Lower leg skin (tissue), 3 donors: ENCODE measurements at regions not wholly inside any gene's neighbourhood (a gene's known extent, or its start where the extent isn't known, plus 50 kb on each side); places are given as distances from the start of the nearest gene placed in this dataset.

ENCODE experiments used
- POLR2A ChIP-seq, 2 donors: fragments of 450-650 bp; IDR thresholded peaks; one replicate each; pipeline ENCODE4 v1.6.1; 2016 to 2017; ENCODE audit warnings: antibody characterized with exemption in 2 of 2, mild to moderate bottlenecking in 1 of 2, moderate library complexity in 1 of 2
- TF ChIP-seq, protein P1 (sequence below), 3 donors: fragments of 450-650 bp; IDR thresholded peaks; one replicate each; pipeline ENCODE4 v1.5.1; 2016; ENCODE audit warnings: antibody characterized with exemption in 3 of 3, mild to moderate bottlenecking in 3 of 3, moderate library complexity in 2 of 3

DNA sequence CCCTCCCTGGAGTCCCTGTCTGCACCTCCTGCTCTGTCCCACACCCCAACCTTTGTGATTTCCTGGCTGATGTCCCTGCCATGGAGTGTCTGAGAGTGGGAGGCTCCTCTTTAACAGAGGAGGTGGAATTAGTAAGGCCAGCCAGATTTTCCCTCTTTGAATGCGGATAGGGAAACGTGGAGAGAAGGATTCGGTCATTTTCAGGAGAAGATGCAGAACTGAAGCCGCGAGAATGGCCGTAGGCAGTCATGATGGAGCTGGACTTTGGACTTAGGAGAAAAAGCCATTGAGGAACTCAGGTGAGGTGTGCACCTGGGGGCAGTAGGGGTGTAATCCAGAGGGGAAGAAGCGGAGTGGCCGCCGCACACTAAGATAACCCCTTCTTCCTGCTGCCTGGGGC is 138.1 kb upstream of the ATP10A start:
- TF ChIP-seq, protein P1, sequence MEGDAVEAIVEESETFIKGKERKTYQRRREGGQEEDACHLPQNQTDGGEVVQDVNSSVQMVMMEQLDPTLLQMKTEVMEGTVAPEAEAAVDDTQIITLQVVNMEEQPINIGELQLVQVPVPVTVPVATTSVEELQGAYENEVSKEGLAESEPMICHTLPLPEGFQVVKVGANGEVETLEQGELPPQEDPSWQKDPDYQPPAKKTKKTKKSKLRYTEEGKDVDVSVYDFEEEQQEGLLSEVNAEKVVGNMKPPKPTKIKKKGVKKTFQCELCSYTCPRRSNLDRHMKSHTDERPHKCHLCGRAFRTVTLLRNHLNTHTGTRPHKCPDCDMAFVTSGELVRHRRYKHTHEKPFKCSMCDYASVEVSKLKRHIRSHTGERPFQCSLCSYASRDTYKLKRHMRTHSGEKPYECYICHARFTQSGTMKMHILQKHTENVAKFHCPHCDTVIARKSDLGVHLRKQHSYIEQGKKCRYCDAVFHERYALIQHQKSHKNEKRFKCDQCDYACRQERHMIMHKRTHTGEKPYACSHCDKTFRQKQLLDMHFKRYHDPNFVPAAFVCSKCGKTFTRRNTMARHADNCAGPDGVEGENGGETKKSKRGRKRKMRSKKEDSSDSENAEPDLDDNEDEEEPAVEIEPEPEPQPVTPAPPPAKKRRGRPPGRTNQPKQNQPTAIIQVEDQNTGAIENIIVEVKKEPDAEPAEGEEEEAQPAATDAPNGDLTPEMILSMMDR (IDR thresholded peaks at IDR 0.05), result no peak
- no peak for TF ChIP-seq POLR2A (IDR thresholded peaks at IDR 0.05)
